GM23338 (cell line): ENCODE measurements at regions not wholly inside any gene's neighbourhood (a gene's known extent, or its start where the extent isn't known, plus 50 kb on each side); places are given as distances from the start of the nearest gene placed in this dataset.
A peak's percentile ranks its signal among the peaks of the same experiment; 100 is the strongest.

Source experiments
- ATAC-seq: fragments of 200-7000 bp; cut with Tn5 transposase; 3 replicates; pipeline ENCODE4 v1.9.1; 2020
- DNase-seq: peaks from one replicate; pipeline ENCODE4 v3.0.0-alpha.2; 2015; ENCODE audit warnings: low spot score
- H2AFZ ChIP-seq: fragments of 200-600 bp; sonication (generic); 2 replicates; pipeline ENCODE4 v1.8.0; 2016; ENCODE audit warnings: antibody characterized with exemption, mild to moderate bottlenecking, moderate library complexity
- H3F3A ChIP-seq: fragments of 200-600 bp; sonication (generic); replicated peaks from 2 replicates; pipeline ENCODE4 v1.8.0; 2017; ENCODE audit warnings: antibody characterized with exemption, mixed run types, low read depth
- H3K27ac ChIP-seq: fragments of 200-600 bp; sonication (generic); 2 replicates; pipeline ENCODE4 v1.6.1; 2016; ENCODE audit warnings: low read depth
- H3K27me3 ChIP-seq: fragments of 200-600 bp; sonication (generic); 2 replicates; pipeline ENCODE4 v1.8.0; 2016; ENCODE audit warnings: mild to moderate bottlenecking, mixed run types, moderate library complexity; ENCODE audit not compliant: insufficient read depth
- H3K36me3 ChIP-seq: fragments of 200-600 bp; sonication (generic); 2 replicates; pipeline ENCODE4 v1.8.0; 2016; ENCODE audit warnings: mild to moderate bottlenecking; ENCODE audit not compliant: insufficient read depth
- H3K4me1 ChIP-seq: fragments of 200-600 bp; sonication (generic); 2 replicates; pipeline ENCODE4 v1.8.0; 2016; ENCODE audit warnings: mild to moderate bottlenecking, moderate library complexity; ENCODE audit not compliant: insufficient read depth
- H3K4me2 ChIP-seq: fragments of 200-600 bp; sonication (generic); 2 replicates; pipeline ENCODE4 v1.7.1; 2017; ENCODE audit warnings: mixed run types
- H3K4me3 ChIP-seq: fragments of 200-600 bp; sonication (generic); 2 replicates; pipeline ENCODE4 v1.6.1; 2016; ENCODE audit warnings: mixed run types
- H3K79me2 ChIP-seq: fragments of 200-600 bp; sonication (generic); replicated peaks from 2 replicates; pipeline ENCODE4 v1.8.0; 2017; ENCODE audit warnings: mild to moderate bottlenecking; ENCODE audit not compliant: insufficient read depth
- H3K9me2 ChIP-seq: fragments of 200-600 bp; sonication (generic); 2 replicates; pipeline ENCODE4 v1.8.0; 2017; ENCODE audit not compliant: insufficient read depth
- H4K20me1 ChIP-seq: fragments of 200-600 bp; sonication (generic); replicated peaks from 2 replicates; pipeline ENCODE4 v1.8.0; 2017; ENCODE audit warnings: mild to moderate bottlenecking; ENCODE audit not compliant: insufficient read depth
- H3K27ac Mint-ChIP-seq: 2 replicates; pipeline ENCODE4 v1.8.0; 2020; ENCODE audit warnings: inconsistent platforms, mild to moderate bottlenecking, moderate library complexity, mixed read lengths
- H3K27me3 Mint-ChIP-seq: 3 replicates; pipeline ENCODE4 v1.8.0; 2022; ENCODE audit warnings: low read depth, mild to moderate bottlenecking, moderate library complexity, mixed read lengths, inconsistent platforms; ENCODE audit not compliant: insufficient read depth, poor library complexity
- H3K36me3 Mint-ChIP-seq: 3 replicates; pipeline ENCODE4 v1.8.0; 2021; ENCODE audit warnings: low read depth, mild to moderate bottlenecking, inconsistent platforms, moderate library complexity, mixed read lengths
- H3K4me1 Mint-ChIP-seq: 3 replicates; pipeline ENCODE4 v1.8.0; 2020; ENCODE audit warnings: mild to moderate bottlenecking, inconsistent platforms, mixed read lengths
- H3K4me3 Mint-ChIP-seq: 3 replicates; pipeline ENCODE4 v1.8.0; 2021; ENCODE audit warnings: moderate library complexity, mild to moderate bottlenecking, inconsistent platforms, mixed read lengths
- H3K9me3 Mint-ChIP-seq: 3 replicates; pipeline ENCODE4 v1.8.0; 2020; ENCODE audit warnings: moderate library complexity, mild to moderate bottlenecking, inconsistent platforms, mixed read lengths
- CREB1 ChIP-seq: fragments of 250-450 bp; sonication (Bioruptor Pico); IDR thresholded peaks from 2 replicates; pipeline ENCODE4 v1.5.0; 2020; ENCODE audit warnings: low read depth, mild to moderate bottlenecking, moderate library complexity
- CTCF ChIP-seq, 2 experiments: fragments of 200-600 bp in 1 of 2; sonication (generic) in 1 of 2; conservative IDR thresholded peaks; 2 replicates each; pipeline versions ENCODE4 v1.5.1 to v1.6.1; 2016 to 2017; ENCODE audit warnings: antibody characterized with exemption in 2 of 2, low read depth in 2 of 2, mild to moderate bottlenecking in 2 of 2, moderate library complexity in 1 of 2
- ETS1 ChIP-seq: IDR thresholded peaks from 2 replicates; pipeline ENCODE4 v1.6.1; 2016; ENCODE audit warnings: antibody characterized with exemption
- EZH2 ChIP-seq: fragments of 200-600 bp; sonication (generic); IDR thresholded peaks from one replicate; pipeline ENCODE4 v1.8.0; 2017; ENCODE audit warnings: antibody characterized with exemption, mild to moderate bottlenecking, low read depth; ENCODE audit not compliant: unreplicated experiment
- EZH2phosphoT487 ChIP-seq: fragments of 200-600 bp; sonication (generic); IDR thresholded peaks from one replicate; pipeline ENCODE4 v1.8.1; 2018; ENCODE audit warnings: antibody characterized with exemption; ENCODE audit not compliant: unreplicated experiment
- JUNB ChIP-seq: IDR thresholded peaks from one replicate; pipeline ENCODE4 v1.6.1; 2016; ENCODE audit warnings: antibody characterized with exemption; ENCODE audit not compliant: unreplicated experiment
- NANOG ChIP-seq: IDR thresholded peaks from 2 replicates; pipeline ENCODE4 v1.6.1; 2016; ENCODE audit warnings: antibody characterized with exemption, borderline replicate concordance
- POLR2AphosphoS5 ChIP-seq: IDR thresholded peaks from 2 replicates; pipeline ENCODE4 v1.6.1; 2016; ENCODE audit warnings: antibody characterized with exemption, low read depth
- REST ChIP-seq: IDR thresholded peaks from one replicate; pipeline ENCODE4 v1.6.1; 2018; ENCODE audit warnings: antibody characterized with exemption; ENCODE audit not compliant: unreplicated experiment
- ZNF114 ChIP-seq: fragments of 250-450 bp; sonication (Bioruptor Pico); IDR thresholded peaks from 2 replicates; pipeline ENCODE4 v1.5.0; 2020; ENCODE audit warnings: mild to moderate bottlenecking, moderate library complexity
- ZNF331 ChIP-seq: fragments of 250-450 bp; sonication (Bioruptor Pico); IDR thresholded peaks from 2 replicates; pipeline ENCODE4 v1.5.0; 2020; ENCODE audit warnings: low read depth, mild to moderate bottlenecking, moderate library complexity

GRCh38 chr2:20555954-20556353 lies 94.9 kb downstream of the HS1BP3 start (continued):
- TF ChIP-seq CTCF (conservative IDR thresholded peaks at IDR 0.05; ENCODE audit: low read depth in 2 of 2) (no peak), EZH2phosphoT487 (no peak)

- H3K27ac Mint-ChIP-seq, result no peak overlapping the region
- H3K27me3 ChIP-seq, result no peaks in the 10 kb centered on the region
- no peak for TF ChIP-seq ZNF331 (CRISPR knock-in tag)
- TF ChIP-seq CREB1 (CRISPR knock-in tag), result no peak
- TF ChIP-seq JUNB, result no peak
- TF ChIP-seq POLR2AphosphoS5, result no peak
- TF ChIP-seq EZH2phosphoT487, result no peak
- no peak for TF ChIP-seq REST
- TF ChIP-seq NANOG, result no peak
- TF ChIP-seq EZH2, result no peak
- TF ChIP-seq ETS1, result no peak
- TF ChIP-seq ZNF114 (CRISPR knock-in tag), result no peak
- no peak for TF ChIP-seq CTCF (conservative IDR thresholded peaks at IDR 0.05; ENCODE audit: low read depth in 2 of 2)
Observed at GRCh38 chr2:20556756-20557155, 94.1 kb downstream of the HS1BP3 start.

More at GRCh38 chr2:20556756-20557155, 94.1 kb downstream of the HS1BP3 start:
- peaks cover 9% of the 10 kb centered on the region for H3K27me3 Mint-ChIP-seq
- ATAC-seq (no peak), DNase-seq (no peak)
- H3K4me2 ChIP-seq, result peak overlapping the region; percentile 40
- H3K4me3 ChIP-seq, result 0 out of 2 replicates have a peak overlapping the region, but pooled peaks have one; percentile 20
- peaks cover 4% of the 10 kb centered on the region; the same call in 1 of the 2 replicates for H3K9me2 ChIP-seq
- H3K79me2 ChIP-seq, result no peaks in the 10 kb centered on the region
- no peaks in the 10 kb centered on the region for H3K36me3 Mint-ChIP-seq
- no peaks in the 10 kb centered on the region for H3K36me3 ChIP-seq
- peaks cover 32% of the 10 kb centered on the region for H3K4me1 Mint-ChIP-seq
- peaks cover 24% of the 10 kb centered on the region for H3K4me1 ChIP-seq
- no peaks in the 10 kb centered on the region for H4K20me1 ChIP-seq
- H2AFZ ChIP-seq, result no peak overlapping the region
- H3F3A ChIP-seq, result no peaks in the 10 kb centered on the region
- no peak overlapping the region for H3K27ac ChIP-seq
- no peak overlapping the region for H3K4me3 Mint-ChIP-seq
- H3K9me3 Mint-ChIP-seq, result no peaks in the 10 kb centered on the region; the same call in 2 of the 3 replicates
